Karpas-422 (cell line): ENCODE measurements at regions not wholly inside any gene's neighbourhood (a gene's known extent, or its start where the extent isn't known, plus 50 kb on each side); places are given as distances from the start of the nearest gene placed in this dataset.

Experiments used
- DNase-seq: peaks from one replicate; pipeline ENCODE4 v3.0.0-alpha.2; 2015
- H2AFZ ChIP-seq: fragments of 200-600 bp; sonication (generic); 2 replicates; pipeline ENCODE4 v1.6.1; 2014; ENCODE audit warnings: antibody characterized with exemption, low read length, mixed read lengths
- H3K27ac ChIP-seq: fragments of 200-600 bp; sonication (generic); 2 replicates; pipeline ENCODE4 v1.5.1; 2014; ENCODE audit warnings: mild to moderate bottlenecking, low read length, moderate library complexity
- H3K27me3 ChIP-seq: fragments of 200-600 bp; sonication (generic); 2 replicates; pipeline ENCODE4 v1.6.1; 2014; ENCODE audit warnings: low read length, mixed read lengths
- H3K36me3 ChIP-seq: fragments of 200-600 bp; sonication (generic); 2 replicates; pipeline ENCODE4 v1.6.1; 2014; ENCODE audit warnings: low read length, mixed read lengths; ENCODE audit not compliant: insufficient read depth
- H3K4me1 ChIP-seq: fragments of 200-600 bp; sonication (generic); 2 replicates; pipeline ENCODE4 v1.6.1; 2014; ENCODE audit warnings: mild to moderate bottlenecking, low read length, mixed read lengths
- H3K4me2 ChIP-seq: fragments of 200-600 bp; sonication (generic); 2 replicates; pipeline ENCODE4 v1.6.1; 2014; ENCODE audit warnings: low read length, low read depth, mild to moderate bottlenecking; ENCODE audit not compliant: poor library complexity, severe bottlenecking
- H3K4me3 ChIP-seq: fragments of 200-600 bp; sonication (generic); 2 replicates; pipeline ENCODE4 v1.5.1; 2014; ENCODE audit warnings: mild to moderate bottlenecking, antibody characterized with exemption, low read length, mixed read lengths
- H3K79me2 ChIP-seq: fragments of 200-600 bp; sonication (generic); 2 replicates; pipeline ENCODE4 v1.6.1; 2014; ENCODE audit warnings: mild to moderate bottlenecking, low read length, mixed read lengths
- H3K9ac ChIP-seq: fragments of 200-600 bp; sonication (generic); 2 replicates; pipeline ENCODE4 v1.6.0; 2014; ENCODE audit warnings: low read length
- H3K9me2 ChIP-seq: fragments of 200-600 bp; sonication (generic), shearing (Covaris generic); replicated peaks from 2 replicates; pipeline ENCODE4 v1.6.0; 2014; ENCODE audit warnings: mild to moderate bottlenecking, low read length, moderate library complexity; ENCODE audit not compliant: insufficient read depth
- H3K9me3 ChIP-seq: fragments of 300-700, 200-600 bp; sonication (generic); 2 replicates; pipeline ENCODE4 v1.6.1; 2014; ENCODE audit warnings: low read length, mixed read lengths
- H4K20me1 ChIP-seq: fragments of 200-600 bp; sonication (generic); 2 replicates; pipeline ENCODE4 v1.6.1; 2014; ENCODE audit warnings: mild to moderate bottlenecking, antibody characterized with exemption, low read length, low read depth; ENCODE audit not compliant: insufficient read depth

DNA sequence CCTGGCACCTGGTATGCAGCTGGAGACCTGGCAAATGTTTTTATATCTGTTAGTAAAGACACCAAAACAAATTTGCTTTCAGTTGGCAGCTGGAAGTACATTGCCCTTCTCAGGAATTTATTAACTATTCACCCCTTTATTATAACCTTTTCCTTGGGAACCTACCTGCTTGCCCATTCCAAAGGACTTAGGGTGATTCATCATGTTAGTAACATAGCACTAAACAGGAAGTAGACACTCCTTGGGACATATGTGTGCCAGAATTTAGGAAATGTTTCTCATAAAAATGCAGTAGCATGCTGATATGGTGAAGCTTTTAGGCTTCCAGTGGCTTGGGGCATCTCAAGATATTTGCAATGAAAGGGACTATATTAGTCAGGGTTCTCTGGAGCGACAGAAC is 184.2 kb downstream of the DMAC1 start:
- H3K9ac ChIP-seq: no peak overlapping the region
- H3K27ac ChIP-seq: no peak overlapping the region
- H2AFZ ChIP-seq: no peak overlapping the region
- no peak overlapping the region for H3K4me2 ChIP-seq
- no peaks in the 10 kb centered on the region for H3K9me2 ChIP-seq
- no peaks in the 10 kb centered on the region for H3K79me2 ChIP-seq
- no peaks in the 10 kb centered on the region for H4K20me1 ChIP-seq
- H3K4me3 ChIP-seq: no peak overlapping the region
- H3K9me3 ChIP-seq: no peaks in the 10 kb centered on the region
- no peaks in the 10 kb centered on the region for H3K4me1 ChIP-seq
- no peaks in the 10 kb centered on the region for H3K36me3 ChIP-seq
- DNase-seq: no peak
- no peaks in the 10 kb centered on the region for H3K27me3 ChIP-seq

DNA sequence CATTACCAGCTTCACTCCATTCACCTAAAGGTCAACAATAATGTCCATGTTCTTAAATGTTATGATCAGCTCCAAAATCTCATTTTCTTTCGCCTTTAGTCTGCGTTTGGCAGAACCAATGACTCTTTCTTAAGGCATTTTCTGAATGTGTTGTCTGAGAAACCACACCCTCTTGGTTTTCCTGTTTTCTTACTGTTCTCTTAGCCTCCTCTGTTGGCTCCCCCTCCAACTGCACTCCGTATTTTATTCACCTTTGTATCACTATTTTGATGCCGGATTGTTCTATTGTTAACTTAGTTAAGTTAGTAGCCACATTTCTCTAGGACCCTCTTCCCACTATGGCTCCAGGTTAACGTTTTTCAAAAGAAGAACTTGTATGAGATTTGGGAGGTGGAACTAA is 185.6 kb downstream of the DMAC1 start:
- no peak overlapping the region for H3K27ac ChIP-seq
- H3K4me1 ChIP-seq: no peaks in the 10 kb centered on the region
- no peak overlapping the region for H3K4me2 ChIP-seq
- no peak overlapping the region for H2AFZ ChIP-seq
- no peaks in the 10 kb centered on the region for H3K9me3 ChIP-seq
- H3K9ac ChIP-seq: no peak overlapping the region
- no peaks in the 10 kb centered on the region for H3K27me3 ChIP-seq
- DNase-seq: no peak
- no peaks in the 10 kb centered on the region for H4K20me1 ChIP-seq
- H3K4me3 ChIP-seq: no peak overlapping the region
- H3K79me2 ChIP-seq: no peaks in the 10 kb centered on the region
- no peaks in the 10 kb centered on the region for H3K9me2 ChIP-seq
- H3K36me3 ChIP-seq: no peaks in the 10 kb centered on the region

DNA sequence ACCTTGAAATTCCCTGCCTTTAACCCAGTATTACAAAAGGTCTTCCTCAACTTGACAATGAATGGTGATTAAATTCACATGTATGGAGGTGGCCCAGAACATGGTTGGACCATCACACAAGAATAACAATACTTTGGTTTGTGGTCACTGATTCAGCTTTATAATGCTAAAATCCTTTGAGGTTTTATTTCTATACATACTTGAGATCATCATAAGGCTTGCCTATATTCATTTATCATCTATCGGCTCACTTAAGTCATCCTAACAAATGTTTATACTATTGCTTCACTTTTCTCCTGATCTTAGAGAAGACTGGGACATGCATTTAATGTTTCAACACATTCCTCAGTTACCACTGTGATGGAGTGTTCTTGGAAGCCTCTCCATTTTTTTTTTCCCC is 191.3 kb downstream of the DMAC1 start:
- Histone ChIP-seq H4K20me1 (no peaks in the 10 kb centered on the region), H3K4me3 (no peak overlapping the region), H3K9ac (no peak overlapping the region), H3K79me2 (no peaks in the 10 kb centered on the region), H3K4me1 (no peaks in the 10 kb centered on the region; the same call in 1 of the 2 replicates), H3K9me3 (no peaks in the 10 kb centered on the region), H3K36me3 (no peaks in the 10 kb centered on the region), H3K9me2 (no peaks in the 10 kb centered on the region), H3K4me2 (no peak overlapping the region), H2AFZ (no peak overlapping the region), H3K27me3 (no peaks in the 10 kb centered on the region), H3K27ac (no peak overlapping the region)
- DNase-seq: no peak

DNA sequence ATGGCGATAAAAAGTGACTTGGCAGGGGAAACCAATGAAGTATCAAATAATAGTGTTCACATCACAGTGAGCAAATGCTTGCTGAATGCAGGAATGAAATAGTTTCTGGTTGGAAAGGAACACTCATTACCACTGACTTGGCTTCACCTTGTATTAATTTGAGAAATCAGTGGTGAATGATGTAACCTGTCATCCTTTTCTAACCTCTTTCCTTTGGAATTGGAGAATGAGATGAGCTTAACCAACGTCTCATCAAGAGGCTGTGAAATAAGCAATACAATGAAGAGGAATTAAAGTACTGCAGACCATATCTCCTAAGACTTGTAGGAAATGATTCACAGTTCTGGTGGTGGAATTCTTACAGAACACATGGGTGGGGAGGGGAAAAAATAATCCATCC is 192.2 kb downstream of the DMAC1 start:
- Histone ChIP-seq H3K9me2 (no peaks in the 10 kb centered on the region), H3K27me3 (no peaks in the 10 kb centered on the region), H3K4me1 (no peaks in the 10 kb centered on the region; the same call in 1 of the 2 replicates), H4K20me1 (no peaks in the 10 kb centered on the region), H3K27ac (no peak overlapping the region), H3K9ac (no peak overlapping the region), H2AFZ (no peak overlapping the region), H3K4me2 (no peak overlapping the region), H3K4me3 (no peak overlapping the region), H3K79me2 (no peaks in the 10 kb centered on the region), H3K36me3 (no peaks in the 10 kb centered on the region), H3K9me3 (no peaks in the 10 kb centered on the region)
- DNase-seq: no peak

GRCh38 chr9:7606591-7606990 is 193.0 kb downstream of the DMAC1 start:
- no peaks in the 10 kb centered on the region; the same call in 1 of the 2 replicates for H3K4me1 ChIP-seq
- H4K20me1 ChIP-seq: no peaks in the 10 kb centered on the region
- no peak overlapping the region for H3K4me2 ChIP-seq
- H3K27me3 ChIP-seq: no peaks in the 10 kb centered on the region
- H3K36me3 ChIP-seq: no peaks in the 10 kb centered on the region
- H3K27ac ChIP-seq: no peak overlapping the region
- H3K9me2 ChIP-seq: no peaks in the 10 kb centered on the region
- DNase-seq: no peak
- H3K4me3 ChIP-seq: no peak overlapping the region
- H3K79me2 ChIP-seq: no peaks in the 10 kb centered on the region
- H3K9me3 ChIP-seq: no peaks in the 10 kb centered on the region
- no peak overlapping the region for H3K9ac ChIP-seq
- H2AFZ ChIP-seq: no peak overlapping the region

- Histone ChIP-seq H3K36me3 (no peaks in the 10 kb centered on the region), H3K4me1 (no peaks in the 10 kb centered on the region; the same call in 1 of the 2 replicates), H4K20me1 (no peaks in the 10 kb centered on the region), H3K79me2 (no peaks in the 10 kb centered on the region), H3K9me3 (no peaks in the 10 kb centered on the region), H3K9ac (no peak overlapping the region), H3K4me3 (no peak overlapping the region), H3K27me3 (no peaks in the 10 kb centered on the region), H2AFZ (no peak overlapping the region), H3K4me2 (no peak overlapping the region), H3K9me2 (no peaks in the 10 kb centered on the region), H3K27ac (no peak overlapping the region)
- no peak for DNase-seq
Observed at GRCh38 chr9:7601739-7602138, 197.8 kb downstream of the DMAC1 start.

DNA sequence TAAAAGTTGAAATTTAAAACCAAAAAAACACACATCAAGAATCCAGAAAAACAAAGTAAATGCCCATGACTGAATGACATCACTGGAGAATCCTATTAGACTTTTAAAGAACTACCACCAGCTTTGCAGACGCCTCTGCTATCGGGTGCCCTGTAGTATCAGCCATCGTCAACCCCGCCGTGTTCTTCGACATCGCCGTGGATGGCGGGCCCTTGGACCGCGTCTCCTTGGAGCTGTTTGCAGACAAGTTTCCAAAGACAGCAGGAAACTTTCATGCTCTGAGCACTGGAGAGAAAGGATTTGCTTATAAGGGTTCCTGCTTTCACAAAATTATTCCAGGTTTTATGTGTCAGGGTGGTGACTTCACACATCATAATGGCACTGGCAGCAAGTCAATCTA is 201.9 kb downstream of the DMAC1 start:
- no peak overlapping the region for H3K9ac ChIP-seq
- H2AFZ ChIP-seq: no peak overlapping the region
- H4K20me1 ChIP-seq: no peaks in the 10 kb centered on the region
- no peak for DNase-seq
- H3K27me3 ChIP-seq: no peaks in the 10 kb centered on the region
- H3K9me2 ChIP-seq: no peaks in the 10 kb centered on the region
- H3K4me3 ChIP-seq: no peak overlapping the region
- no peaks in the 10 kb centered on the region for H3K4me1 ChIP-seq
- H3K4me2 ChIP-seq: no peak overlapping the region
- no peak overlapping the region for H3K27ac ChIP-seq
- no peaks in the 10 kb centered on the region for H3K79me2 ChIP-seq
- no peaks in the 10 kb centered on the region for H3K36me3 ChIP-seq
- H3K9me3 ChIP-seq: no peaks in the 10 kb centered on the region

GRCh38 chr9:7592321-7593316 is 207.0 kb downstream of the DMAC1 start:
- H3K4me3 ChIP-seq: no peak overlapping the region
- H3K4me2 ChIP-seq: no peak overlapping the region
- no peak overlapping the region for H2AFZ ChIP-seq
- H3K79me2 ChIP-seq: no peaks in the 10 kb centered on the region
- no peaks in the 10 kb centered on the region for H3K4me1 ChIP-seq
- H3K36me3 ChIP-seq: no peaks in the 10 kb centered on the region
- H4K20me1 ChIP-seq: no peaks in the 10 kb centered on the region
- H3K9me2 ChIP-seq: no peaks in the 10 kb centered on the region
- no peak overlapping the region for H3K9ac ChIP-seq
- no peaks in the 10 kb centered on the region for H3K27me3 ChIP-seq
- DNase-seq: no peak
- H3K9me3 ChIP-seq: no peaks in the 10 kb centered on the region
- no peak overlapping the region for H3K27ac ChIP-seq
